ENCODE measurements at regions not wholly inside any gene's neighbourhood (a gene's known extent, or its start where the extent isn't known, plus 50 kb on each side); places are given as distances from the start of the nearest gene placed in this dataset.

- Histone ChIP-seq H3K4me3 (no peak overlapping the region), H3K36me3 (no peaks in the 10 kb centered on the region), H3K9me3 (no peaks in the 10 kb centered on the region), H3K27me3 (no peaks in the 10 kb centered on the region), H3K27ac (no peak overlapping the region), H3K4me1 (no peaks in the 10 kb centered on the region)
- intact Hi-C loops (cut with DNase I; ENCODE audit: low total_unique reads): no loop called here
- no peak for DNase-seq (ENCODE audit: low spot score in 2 of 2)
- TF ChIP-seq CTCF (IDR thresholded peaks at IDR 0.05) (no peak), POLR2AphosphoS5 (IDR thresholded peaks at IDR 0.05) (no peak), POLR2A (IDR thresholded peaks at IDR 0.05) (no peak)
These were observed 76.5 kb upstream of the HSPA9 start for GRCh38 chr5:138651767-138652117.

- Histone ChIP-seq H3K36me3 (no peaks in the 10 kb centered on the region), H3K9me3 (no peaks in the 10 kb centered on the region), H3K4me1 (no peaks in the 10 kb centered on the region), H3K27me3 (no peaks in the 10 kb centered on the region), H3K27ac (no peak overlapping the region), H3K4me3 (no peak overlapping the region)
- TF ChIP-seq POLR2AphosphoS5 (IDR thresholded peaks at IDR 0.05) (no peak), POLR2A (IDR thresholded peaks at IDR 0.05) (no peak), CTCF (IDR thresholded peaks at IDR 0.05) (no peak)
- intact Hi-C loops (cut with DNase I; ENCODE audit: low total_unique reads): no loop called here
- DNase-seq (ENCODE audit: low spot score in 2 of 2): no peak
These were observed 76.0 kb upstream of the HSPA9 start for GRCh38 chr5:138651058-138651766.

GRCh38 chr5:138650196-138650595 lies 75.0 kb upstream of the HSPA9 start:
- no peaks in the 10 kb centered on the region for H3K4me1 ChIP-seq
- H3K27me3 ChIP-seq: no peaks in the 10 kb centered on the region
- DNase-seq (ENCODE audit: low spot score in 2 of 2): no peak
- no peak for TF ChIP-seq CTCF (IDR thresholded peaks at IDR 0.05)
- TF ChIP-seq POLR2A (IDR thresholded peaks at IDR 0.05): no peak
- no peak for TF ChIP-seq POLR2AphosphoS5 (IDR thresholded peaks at IDR 0.05)
- H3K27ac ChIP-seq: no peak overlapping the region
- intact Hi-C loops (cut with DNase I; ENCODE audit: low total_unique reads): no loop called here
- H3K4me3 ChIP-seq: no peak overlapping the region
- no peaks in the 10 kb centered on the region for H3K9me3 ChIP-seq
- H3K36me3 ChIP-seq: no peaks in the 10 kb centered on the region

DNA sequence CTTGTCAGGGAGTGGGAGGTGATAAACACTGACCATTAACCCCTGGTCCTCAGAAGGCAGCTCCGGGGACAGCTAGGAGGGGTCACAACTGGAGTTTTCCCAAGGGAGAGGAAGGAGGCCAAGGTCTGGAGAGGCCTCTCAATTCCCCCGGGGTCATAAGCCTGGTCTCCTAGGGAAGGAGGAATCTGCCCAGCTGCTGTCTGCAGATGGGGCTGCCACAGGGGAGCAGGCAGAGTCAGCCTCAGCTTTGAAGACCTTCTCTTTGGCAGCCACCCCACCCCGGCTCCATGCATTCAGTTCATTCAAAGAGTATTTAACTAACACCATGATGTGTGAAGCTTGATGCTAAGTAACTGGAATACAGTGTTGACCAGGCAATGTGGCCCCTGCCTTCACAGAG lies 74.6 kb upstream of the HSPA9 start:
- no peaks in the 10 kb centered on the region for H3K36me3 ChIP-seq
- no peak overlapping the region for H3K27ac ChIP-seq
- H3K27me3 ChIP-seq: no peaks in the 10 kb centered on the region
- no peak overlapping the region for H3K4me3 ChIP-seq
- intact Hi-C loops (cut with DNase I; ENCODE audit: low total_unique reads): no loop called here
- no peaks in the 10 kb centered on the region for H3K4me1 ChIP-seq
- no peaks in the 10 kb centered on the region for H3K9me3 ChIP-seq
- no peak for TF ChIP-seq POLR2AphosphoS5 (IDR thresholded peaks at IDR 0.05)
- TF ChIP-seq POLR2A (IDR thresholded peaks at IDR 0.05): no peak
- TF ChIP-seq CTCF (IDR thresholded peaks at IDR 0.05): no peak
- DNase-seq (ENCODE audit: low spot score in 2 of 2): no peak

GRCh38 chr5:138649316-138649720 lies 74.1 kb upstream of the HSPA9 start:
- Histone ChIP-seq H3K4me3 (no peak overlapping the region), H3K27me3 (no peaks in the 10 kb centered on the region), H3K4me1 (no peaks in the 10 kb centered on the region), H3K9me3 (no peaks in the 10 kb centered on the region), H3K36me3 (no peaks in the 10 kb centered on the region), H3K27ac (no peak overlapping the region)
- intact Hi-C loops (cut with DNase I; ENCODE audit: low total_unique reads): no loop called here
- TF ChIP-seq POLR2A (IDR thresholded peaks at IDR 0.05) (no peak), POLR2AphosphoS5 (IDR thresholded peaks at IDR 0.05) (no peak), CTCF (IDR thresholded peaks at IDR 0.05) (no peak)
- DNase-seq (ENCODE audit: low spot score in 2 of 2): no peak

Measured in breast epithelium (tissue), 4 donors.